ENCODE measurements at regions not wholly inside any gene's neighbourhood (a gene's known extent, or its start where the extent isn't known, plus 50 kb on each side); places are given as distances from the start of the nearest gene placed in this dataset.

DNA sequence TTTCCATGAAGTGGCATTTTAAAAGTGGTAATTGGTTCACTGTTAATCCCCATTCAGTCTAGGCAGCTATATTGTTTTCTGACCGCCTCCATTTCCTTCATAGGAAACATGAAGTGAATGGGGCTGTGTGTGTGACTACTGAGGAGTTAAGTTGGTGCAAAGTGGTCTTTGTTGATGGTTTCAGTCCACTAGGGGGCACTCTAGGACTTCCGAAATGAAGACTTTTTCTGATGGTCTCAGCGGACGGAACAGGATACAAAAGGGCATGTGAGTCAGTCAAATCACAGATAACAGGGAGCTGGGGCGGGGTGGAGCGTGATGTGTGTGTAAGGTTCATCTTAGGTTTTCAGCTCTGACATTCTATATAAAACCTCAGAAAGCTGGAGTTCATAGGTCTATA, 240.1 kb upstream of the OR4E1 start:
- TF ChIP-seq EZH2phosphoT487 (IDR thresholded peaks at IDR 0.05; ENCODE audit: low read depth) = no peak
- TF ChIP-seq, protein P1, sequence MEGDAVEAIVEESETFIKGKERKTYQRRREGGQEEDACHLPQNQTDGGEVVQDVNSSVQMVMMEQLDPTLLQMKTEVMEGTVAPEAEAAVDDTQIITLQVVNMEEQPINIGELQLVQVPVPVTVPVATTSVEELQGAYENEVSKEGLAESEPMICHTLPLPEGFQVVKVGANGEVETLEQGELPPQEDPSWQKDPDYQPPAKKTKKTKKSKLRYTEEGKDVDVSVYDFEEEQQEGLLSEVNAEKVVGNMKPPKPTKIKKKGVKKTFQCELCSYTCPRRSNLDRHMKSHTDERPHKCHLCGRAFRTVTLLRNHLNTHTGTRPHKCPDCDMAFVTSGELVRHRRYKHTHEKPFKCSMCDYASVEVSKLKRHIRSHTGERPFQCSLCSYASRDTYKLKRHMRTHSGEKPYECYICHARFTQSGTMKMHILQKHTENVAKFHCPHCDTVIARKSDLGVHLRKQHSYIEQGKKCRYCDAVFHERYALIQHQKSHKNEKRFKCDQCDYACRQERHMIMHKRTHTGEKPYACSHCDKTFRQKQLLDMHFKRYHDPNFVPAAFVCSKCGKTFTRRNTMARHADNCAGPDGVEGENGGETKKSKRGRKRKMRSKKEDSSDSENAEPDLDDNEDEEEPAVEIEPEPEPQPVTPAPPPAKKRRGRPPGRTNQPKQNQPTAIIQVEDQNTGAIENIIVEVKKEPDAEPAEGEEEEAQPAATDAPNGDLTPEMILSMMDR (IDR thresholded peaks at IDR 0.05; ENCODE audit: low read depth, low read length) = peak; percentile 87

Data from OCI-LY3 (cell line).